ENCODE measurements at regions not wholly inside any gene's neighbourhood (a gene's known extent, or its start where the extent isn't known, plus 50 kb on each side); places are given as distances from the start of the nearest gene placed in this dataset.

- H3F3A ChIP-seq (replicated peaks; ENCODE audit: insufficient read depth), result peaks cover 7% of the 10 kb centered on the region
- no peak overlapping the region for H3K27ac ChIP-seq (ENCODE audit: low read depth in 2 of 2, low read length in 1 of 2)
- WGBS (ENCODE audit: low lambda C conversion rate), result 54% methylated on average over 3 of the region's 3 CpGs
- H3K27me3 ChIP-seq (ENCODE audit: insufficient read depth), result no peaks in the 10 kb centered on the region
- H3K4me1 ChIP-seq (ENCODE audit: control insufficient read depth in 1 of 2, insufficient read depth in 2 of 2, low read depth in 1 of 2, low read length in 1 of 2), result peaks cover 5 to 8% of the 10 kb centered on the region in 2 experiments; a peak in 2 of 4 replicates
- no peaks in the 10 kb centered on the region for H3K79me2 ChIP-seq (ENCODE audit: insufficient read depth)
- no peak for TF ChIP-seq SMC3 (IDR thresholded peaks at IDR 0.05; ENCODE audit: low read depth, low read length)
- no peak for TF ChIP-seq FOSL2 (IDR thresholded peaks at IDR 0.05; ENCODE audit: borderline replicate concordance, low read depth)
- TF ChIP-seq SIN3A (IDR thresholded peaks at IDR 0.05; ENCODE audit: borderline replicate concordance, low read depth, low read length), result no peak
- TF ChIP-seq EP300 (IDR thresholded peaks at IDR 0.05; ENCODE audit: borderline replicate concordance in 1 of 2, low read depth in 1 of 2, low read length in 1 of 2), result no peak
- no peak for TF ChIP-seq FOXJ3 (CRISPR knock-in tag; IDR thresholded peaks at IDR 0.05)
- TF ChIP-seq YY1 (IDR thresholded peaks at IDR 0.05; ENCODE audit: low read depth), result no peak
- no peak for TF ChIP-seq ELF1 (IDR thresholded peaks at IDR 0.05)
- no peak for TF ChIP-seq TAF1 (IDR thresholded peaks at IDR 0.05; ENCODE audit: borderline replicate concordance, low read depth, low read length)
- no peak for TF ChIP-seq MEF2A (IDR thresholded peaks at IDR 0.05; ENCODE audit: borderline replicate concordance, low read depth)
- TF ChIP-seq NFIC (IDR thresholded peaks at IDR 0.05; ENCODE audit: borderline replicate concordance), result no peak
- TF ChIP-seq, protein P1, sequence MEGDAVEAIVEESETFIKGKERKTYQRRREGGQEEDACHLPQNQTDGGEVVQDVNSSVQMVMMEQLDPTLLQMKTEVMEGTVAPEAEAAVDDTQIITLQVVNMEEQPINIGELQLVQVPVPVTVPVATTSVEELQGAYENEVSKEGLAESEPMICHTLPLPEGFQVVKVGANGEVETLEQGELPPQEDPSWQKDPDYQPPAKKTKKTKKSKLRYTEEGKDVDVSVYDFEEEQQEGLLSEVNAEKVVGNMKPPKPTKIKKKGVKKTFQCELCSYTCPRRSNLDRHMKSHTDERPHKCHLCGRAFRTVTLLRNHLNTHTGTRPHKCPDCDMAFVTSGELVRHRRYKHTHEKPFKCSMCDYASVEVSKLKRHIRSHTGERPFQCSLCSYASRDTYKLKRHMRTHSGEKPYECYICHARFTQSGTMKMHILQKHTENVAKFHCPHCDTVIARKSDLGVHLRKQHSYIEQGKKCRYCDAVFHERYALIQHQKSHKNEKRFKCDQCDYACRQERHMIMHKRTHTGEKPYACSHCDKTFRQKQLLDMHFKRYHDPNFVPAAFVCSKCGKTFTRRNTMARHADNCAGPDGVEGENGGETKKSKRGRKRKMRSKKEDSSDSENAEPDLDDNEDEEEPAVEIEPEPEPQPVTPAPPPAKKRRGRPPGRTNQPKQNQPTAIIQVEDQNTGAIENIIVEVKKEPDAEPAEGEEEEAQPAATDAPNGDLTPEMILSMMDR (IDR thresholded peaks at IDR 0.05), result no peak
- TF ChIP-seq RAD21 (IDR thresholded peaks at IDR 0.05; ENCODE audit: low read length), result no peak
- no peak for TF ChIP-seq NRF1 (IDR thresholded peaks at IDR 0.05; ENCODE audit: low read depth, low read length)
- no peak for TF ChIP-seq PBX3 (IDR thresholded peaks at IDR 0.05)
- TF ChIP-seq, protein P2, sequence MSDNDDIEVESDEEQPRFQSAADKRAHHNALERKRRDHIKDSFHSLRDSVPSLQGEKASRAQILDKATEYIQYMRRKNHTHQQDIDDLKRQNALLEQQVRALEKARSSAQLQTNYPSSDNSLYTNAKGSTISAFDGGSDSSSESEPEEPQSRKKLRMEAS (IDR thresholded peaks at IDR 0.05; ENCODE audit: low read depth), result no peak
- no peak for TF ChIP-seq POLR2AphosphoS5 (IDR thresholded peaks at IDR 0.05; ENCODE audit: low read depth, low read length)
- POLR2A ChIA-PET, result no interaction called here
- no peak overlapping the region for H3K4me3 ChIP-seq (ENCODE audit: low read depth in 2 of 2, low read length in 1 of 2)
- no peak overlapping the region for H3K9ac ChIP-seq
- no peak overlapping the region for H3K4me2 ChIP-seq
- H3K36me3 ChIP-seq (replicated peaks in 1 of 2; ENCODE audit: control insufficient read depth in 1 of 2, insufficient read depth in 2 of 2, low read length in 1 of 2), result no peaks in the 10 kb centered on the region
- no peak for DNase-seq
- CTCF ChIA-PET, result interaction anchor here (1.0 kb wide), 1 partner anchor 13 kb away, joined by 4 read pairs; no protein-coding TSS in a partner anchor
- H3K9me2 ChIP-seq, result no peaks in the 10 kb centered on the region
- no peaks in the 10 kb centered on the region for H4K20me1 ChIP-seq (ENCODE audit: insufficient read depth)
- no peak overlapping the region for H2AFZ ChIP-seq (ENCODE audit: low read depth)
- H3K9me3 ChIP-seq, result peaks cover 8% of the 10 kb centered on the region; the same call in 1 of the 2 replicates
Observed at GRCh38 chr15:100807028-100807427, 72.6 kb upstream of the ALDH1A3 start.

- peaks cover 8% of the 10 kb centered on the region; the same call in 1 of the 2 replicates for H3K9me3 ChIP-seq
- no peak overlapping the region for H3K4me3 ChIP-seq (ENCODE audit: low read depth in 2 of 2, low read length in 1 of 2)
- ChIA-PET CTCF (no interaction called here), POLR2A (no interaction called here)
- 27% methylated on average over 3 of the region's 3 CpGs for WGBS (ENCODE audit: low lambda C conversion rate)
- H2AFZ ChIP-seq (ENCODE audit: low read depth), result no peak overlapping the region
- H3K4me2 ChIP-seq, result peak overlapping the region; percentile 48; the same call in 1 of the 2 replicates
- H3K4me1 ChIP-seq (ENCODE audit: control insufficient read depth in 1 of 2, insufficient read depth in 2 of 2, low read depth in 1 of 2, low read length in 1 of 2), result peaks cover 0 to 5% of the 10 kb centered on the region in 2 experiments; a peak in 1 of 4 replicates
- H3K79me2 ChIP-seq (ENCODE audit: insufficient read depth), result no peaks in the 10 kb centered on the region
- H3K9me2 ChIP-seq, result no peaks in the 10 kb centered on the region
- peak overlapping the region in 1 of 2 experiments; percentile 44; a peak in 2 of 4 replicates for H3K27ac ChIP-seq (ENCODE audit: low read depth in 2 of 2, low read length in 1 of 2)
- H3K36me3 ChIP-seq (replicated peaks in 1 of 2; ENCODE audit: control insufficient read depth in 1 of 2, insufficient read depth in 2 of 2, low read length in 1 of 2), result no peaks in the 10 kb centered on the region
- peaks cover 7% of the 10 kb centered on the region for H3F3A ChIP-seq (replicated peaks; ENCODE audit: insufficient read depth)
- no peak overlapping the region for H3K9ac ChIP-seq
- no peak for DNase-seq
- H4K20me1 ChIP-seq (ENCODE audit: insufficient read depth), result no peaks in the 10 kb centered on the region
- no peaks in the 10 kb centered on the region for H3K27me3 ChIP-seq (ENCODE audit: insufficient read depth)
- TF ChIP-seq PBX3 (IDR thresholded peaks at IDR 0.05), result no peak
- TF ChIP-seq CHD2 (IDR thresholded peaks at IDR 0.05; ENCODE audit: low read length, partially characterized antibody), result no peak
- TF ChIP-seq FOXM1 (IDR thresholded peaks at IDR 0.05; ENCODE audit: low read depth), result no peak
- no peak for TF ChIP-seq POLR2AphosphoS5 (IDR thresholded peaks at IDR 0.05; ENCODE audit: low read depth, low read length)
- TF ChIP-seq, protein P2 (IDR thresholded peaks at IDR 0.05; ENCODE audit: low read depth), result no peak
- no peak for TF ChIP-seq GATA2 (CRISPR knock-in tag; IDR thresholded peaks at IDR 0.05)
- TF ChIP-seq REST (IDR thresholded peaks at IDR 0.05; ENCODE audit: low read depth, low read length), result no peak
- no peak for TF ChIP-seq MEF2A (IDR thresholded peaks at IDR 0.05; ENCODE audit: borderline replicate concordance, low read depth)
Observed at GRCh38 chr15:100808691-100809090, 70.9 kb upstream of the ALDH1A3 start.
